ENCODE measurements at regions not wholly inside any gene's neighbourhood (a gene's known extent, or its start where the extent isn't known, plus 50 kb on each side); places are given as distances from the start of the nearest gene placed in this dataset.
"Not testable (repeated sequence)": the region's sequence is repeated elsewhere in the genome, so short reads cannot be mapped to it uniquely, and the experiment has no call there.

DNA sequence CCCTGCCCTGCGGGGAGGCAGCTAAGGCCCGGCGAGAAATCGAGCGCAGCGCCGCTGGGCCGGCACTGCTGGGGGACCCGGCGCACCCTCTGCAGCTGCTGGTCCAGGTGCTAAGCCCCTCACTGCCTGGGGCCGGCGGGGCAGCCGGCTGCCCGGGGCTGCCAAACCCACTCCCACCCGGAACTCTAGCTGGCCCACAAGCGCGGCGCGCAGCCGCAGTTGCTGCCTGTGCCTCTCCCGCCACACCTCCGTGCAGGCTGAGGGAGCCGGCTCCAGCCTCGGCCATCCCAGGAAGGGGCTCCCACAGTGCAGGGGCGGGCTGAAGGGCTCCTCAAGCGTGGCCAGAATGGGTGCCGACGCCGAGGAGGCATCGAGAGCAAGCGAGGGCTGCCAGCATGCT, 249.9 kb downstream of the FGF9 start:
- not testable (repeated sequence) for H3K4me1 ChIP-seq (ENCODE audit: control insufficient read depth, low read depth, low read length); H3K9me3 ChIP-seq (ENCODE audit: control insufficient read depth, low read depth, low read length); H3K4me3 ChIP-seq (ENCODE audit: low read length); H3K27me3 ChIP-seq (ENCODE audit: control insufficient read depth, insufficient read depth, low read length); H3K9ac ChIP-seq (ENCODE audit: low read length); H3K27ac ChIP-seq (ENCODE audit: low read length); H3K36me3 ChIP-seq (ENCODE audit: control insufficient read depth, low read depth, low read length)

GRCh38 chr13:21924958-21925357, 254.1 kb downstream of the FGF9 start:
- no peaks in the 10 kb centered on the region for H3K36me3 ChIP-seq (ENCODE audit: control insufficient read depth, low read depth, low read length)
- no peak overlapping the region for H3K4me3 ChIP-seq (ENCODE audit: low read length)

GRCh38 chr13:21925720-21926119, 254.8 kb downstream of the FGF9 start:
- no peak overlapping the region for H3K9ac ChIP-seq (ENCODE audit: low read length)
- peaks cover 3% of the 10 kb centered on the region for H3K4me1 ChIP-seq (ENCODE audit: control insufficient read depth, low read depth, low read length)
- H3K27ac ChIP-seq (ENCODE audit: low read length): no peak overlapping the region
- no peaks in the 10 kb centered on the region for H3K9me3 ChIP-seq (ENCODE audit: control insufficient read depth, low read depth, low read length)
- H3K36me3 ChIP-seq (ENCODE audit: control insufficient read depth, low read depth, low read length): no peaks in the 10 kb centered on the region
- no peaks in the 10 kb centered on the region for H3K27me3 ChIP-seq (ENCODE audit: control insufficient read depth, insufficient read depth, low read length)
- no peak overlapping the region for H3K4me3 ChIP-seq (ENCODE audit: low read length)

More at GRCh38 chr13:21924958-21925357, 254.1 kb downstream of the FGF9 start:
- Histone ChIP-seq H3K4me1 (ENCODE audit: control insufficient read depth, low read depth, low read length) (peaks cover 3% of the 10 kb centered on the region), H3K27me3 (ENCODE audit: control insufficient read depth, insufficient read depth, low read length) (no peaks in the 10 kb centered on the region), H3K27ac (ENCODE audit: low read length) (no peak overlapping the region), H3K9ac (ENCODE audit: low read length) (no peak overlapping the region), H3K9me3 (ENCODE audit: control insufficient read depth, low read depth, low read length) (no peaks in the 10 kb centered on the region)

GRCh38 chr13:21929400-21929799, 258.5 kb downstream of the FGF9 start:
- Histone ChIP-seq H3K4me1 (ENCODE audit: control insufficient read depth, low read depth, low read length) (peaks cover 3% of the 10 kb centered on the region), H3K27me3 (ENCODE audit: control insufficient read depth, insufficient read depth, low read length) (no peaks in the 10 kb centered on the region), H3K9ac (ENCODE audit: low read length) (no peak overlapping the region), H3K4me3 (ENCODE audit: low read length) (no peak overlapping the region), H3K36me3 (ENCODE audit: control insufficient read depth, low read depth, low read length) (no peaks in the 10 kb centered on the region), H3K9me3 (ENCODE audit: control insufficient read depth, low read depth, low read length) (no peaks in the 10 kb centered on the region), H3K27ac (ENCODE audit: low read length) (no peak overlapping the region)

DNA sequence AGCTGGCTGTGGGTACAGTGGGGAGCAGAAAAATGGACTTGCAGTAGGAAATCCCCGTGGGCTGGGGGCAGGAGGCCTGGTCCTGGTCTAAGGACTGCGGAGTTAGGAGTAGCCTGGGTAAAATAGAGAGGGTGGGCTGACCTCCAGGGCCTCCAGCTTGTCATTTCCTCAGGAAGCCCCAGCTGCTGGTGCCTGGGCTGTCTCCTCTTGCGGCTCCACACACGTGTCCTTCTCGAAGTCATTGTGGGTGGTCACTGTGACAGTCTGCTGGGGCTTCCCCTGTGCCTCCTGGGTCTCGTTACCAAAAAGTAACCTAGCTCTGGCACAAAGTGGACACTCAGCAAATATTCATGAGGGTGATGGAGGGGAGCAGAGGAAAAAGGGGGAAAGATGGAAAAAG, 259.7 kb downstream of the FGF9 start:
- H3K9ac ChIP-seq (ENCODE audit: low read length): no peak overlapping the region
- H3K27ac ChIP-seq (ENCODE audit: low read length): no peak overlapping the region
- H3K36me3 ChIP-seq (ENCODE audit: control insufficient read depth, low read depth, low read length): no peaks in the 10 kb centered on the region
- no peaks in the 10 kb centered on the region for H3K27me3 ChIP-seq (ENCODE audit: control insufficient read depth, insufficient read depth, low read length)
- no peak overlapping the region for H3K4me3 ChIP-seq (ENCODE audit: low read length)
- H3K4me1 ChIP-seq (ENCODE audit: control insufficient read depth, low read depth, low read length): peaks cover 3% of the 10 kb centered on the region
- H3K9me3 ChIP-seq (ENCODE audit: control insufficient read depth, low read depth, low read length): no peaks in the 10 kb centered on the region

DNA sequence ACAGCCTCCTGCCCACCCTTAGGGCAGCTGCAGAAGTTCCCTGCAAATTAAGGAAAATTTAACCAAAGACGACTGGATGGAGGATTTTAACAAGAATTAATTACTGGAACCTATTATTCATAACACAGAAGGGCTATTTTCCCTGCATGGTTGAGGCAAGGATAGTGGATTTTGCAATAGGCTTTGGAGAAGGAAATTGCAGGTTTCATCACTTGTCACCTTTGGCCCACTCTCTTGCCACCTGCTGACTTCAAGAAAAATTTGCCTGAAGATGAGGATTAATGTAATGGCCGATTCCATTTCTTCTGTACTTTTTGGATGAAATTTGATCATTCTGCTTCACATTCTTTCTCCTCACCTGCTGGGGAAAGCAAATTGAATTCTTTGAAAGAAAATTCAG, 261.7 kb downstream of the FGF9 start:
- no peaks in the 10 kb centered on the region for H3K36me3 ChIP-seq (ENCODE audit: control insufficient read depth, low read depth, low read length)
- peaks cover 3% of the 10 kb centered on the region for H3K4me1 ChIP-seq (ENCODE audit: control insufficient read depth, low read depth, low read length)
- no peaks in the 10 kb centered on the region for H3K9me3 ChIP-seq (ENCODE audit: control insufficient read depth, low read depth, low read length)
- H3K27ac ChIP-seq (ENCODE audit: low read length): no peak overlapping the region
- H3K27me3 ChIP-seq (ENCODE audit: control insufficient read depth, insufficient read depth, low read length): no peaks in the 10 kb centered on the region
- no peak overlapping the region for H3K9ac ChIP-seq (ENCODE audit: low read length)
- no peak overlapping the region for H3K4me3 ChIP-seq (ENCODE audit: low read length)

DNA sequence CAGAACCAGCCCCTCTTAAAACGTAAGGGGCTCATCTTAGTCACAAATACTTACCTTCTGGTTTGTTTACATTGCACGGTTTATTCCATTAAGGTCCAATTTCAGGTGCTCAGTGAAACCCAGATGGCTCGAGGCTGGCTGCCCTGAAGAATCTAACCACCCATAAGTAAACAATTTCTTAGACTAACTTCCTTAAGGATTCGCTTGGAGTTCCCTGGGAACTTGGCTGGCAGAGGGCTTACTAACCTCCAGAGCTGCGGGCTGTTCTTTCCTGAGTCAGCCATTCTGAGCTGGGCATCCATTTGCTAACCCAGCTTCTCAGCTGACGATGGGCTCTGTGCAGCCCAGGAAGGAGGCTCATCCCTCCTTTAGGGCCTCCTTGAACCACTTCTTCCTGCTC, 262.1 kb downstream of the FGF9 start:
- no peak overlapping the region for H3K27ac ChIP-seq (ENCODE audit: low read length)
- no peaks in the 10 kb centered on the region for H3K9me3 ChIP-seq (ENCODE audit: control insufficient read depth, low read depth, low read length)
- peaks cover 3% of the 10 kb centered on the region for H3K4me1 ChIP-seq (ENCODE audit: control insufficient read depth, low read depth, low read length)
- no peaks in the 10 kb centered on the region for H3K36me3 ChIP-seq (ENCODE audit: control insufficient read depth, low read depth, low read length)
- no peak overlapping the region for H3K4me3 ChIP-seq (ENCODE audit: low read length)
- no peak overlapping the region for H3K9ac ChIP-seq (ENCODE audit: low read length)
- H3K27me3 ChIP-seq (ENCODE audit: control insufficient read depth, insufficient read depth, low read length): no peaks in the 10 kb centered on the region

- H3K27ac ChIP-seq (ENCODE audit: low read length): no peak overlapping the region
- H3K9ac ChIP-seq (ENCODE audit: low read length): no peak overlapping the region
- H3K27me3 ChIP-seq (ENCODE audit: control insufficient read depth, insufficient read depth, low read length): no peaks in the 10 kb centered on the region
- H3K9me3 ChIP-seq (ENCODE audit: control insufficient read depth, low read depth, low read length): no peaks in the 10 kb centered on the region
- no peaks in the 10 kb centered on the region for H3K4me1 ChIP-seq (ENCODE audit: control insufficient read depth, low read depth, low read length)
- no peaks in the 10 kb centered on the region for H3K36me3 ChIP-seq (ENCODE audit: control insufficient read depth, low read depth, low read length)
- H3K4me3 ChIP-seq (ENCODE audit: low read length): no peak overlapping the region
Measured at GRCh38 chr13:21934284-21934683, 263.4 kb downstream of the FGF9 start.

GRCh38 chr13:21936674-21937073, 265.8 kb downstream of the FGF9 start:
- Histone ChIP-seq H3K27me3 (ENCODE audit: control insufficient read depth, insufficient read depth, low read length) (no peaks in the 10 kb centered on the region), H3K36me3 (ENCODE audit: control insufficient read depth, low read depth, low read length) (no peaks in the 10 kb centered on the region)

GRCh38 chr13:21938168-21938567, 267.3 kb downstream of the FGF9 start:
- H3K4me3 ChIP-seq (ENCODE audit: low read length): no peak overlapping the region
- H3K4me1 ChIP-seq (ENCODE audit: control insufficient read depth, low read depth, low read length): no peaks in the 10 kb centered on the region
- H3K27me3 ChIP-seq (ENCODE audit: control insufficient read depth, insufficient read depth, low read length): no peaks in the 10 kb centered on the region
- no peak overlapping the region for H3K9ac ChIP-seq (ENCODE audit: low read length)
- no peak overlapping the region for H3K27ac ChIP-seq (ENCODE audit: low read length)
- no peaks in the 10 kb centered on the region for H3K36me3 ChIP-seq (ENCODE audit: control insufficient read depth, low read depth, low read length)
- peaks cover 4% of the 10 kb centered on the region for H3K9me3 ChIP-seq (ENCODE audit: control insufficient read depth, low read depth, low read length)

More at GRCh38 chr13:21936674-21937073, 265.8 kb downstream of the FGF9 start:
- Histone ChIP-seq H3K27ac (ENCODE audit: low read length) (no peak overlapping the region), H3K4me1 (ENCODE audit: control insufficient read depth, low read depth, low read length) (no peaks in the 10 kb centered on the region), H3K9ac (ENCODE audit: low read length) (no peak overlapping the region), H3K9me3 (ENCODE audit: control insufficient read depth, low read depth, low read length) (no peaks in the 10 kb centered on the region), H3K4me3 (ENCODE audit: low read length) (no peak overlapping the region)

DNA sequence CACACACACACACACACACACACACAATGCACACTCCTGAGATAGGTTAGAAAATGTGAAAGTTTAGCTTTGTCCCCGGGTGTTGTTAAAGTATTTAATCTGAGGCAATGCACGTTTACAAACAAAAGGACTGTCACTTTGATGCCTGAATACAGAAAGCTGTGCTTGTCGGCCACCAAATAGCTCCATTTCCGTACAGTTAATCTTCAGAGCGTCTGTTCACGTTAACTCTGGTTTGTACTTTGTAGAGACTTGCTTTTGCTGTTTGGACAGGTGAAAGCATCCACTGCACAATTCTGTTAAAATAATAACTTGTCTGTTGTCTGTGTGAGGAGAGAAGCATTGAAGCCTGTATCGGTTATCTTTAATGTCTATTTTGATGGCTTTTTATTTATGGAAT, 267.8 kb downstream of the FGF9 start:
- Histone ChIP-seq H3K27me3 (ENCODE audit: control insufficient read depth, insufficient read depth, low read length) (no peaks in the 10 kb centered on the region), H3K36me3 (ENCODE audit: control insufficient read depth, low read depth, low read length) (no peaks in the 10 kb centered on the region), H3K4me3 (ENCODE audit: low read length) (no peak overlapping the region), H3K9ac (ENCODE audit: low read length) (no peak overlapping the region), H3K27ac (ENCODE audit: low read length) (no peak overlapping the region), H3K4me1 (ENCODE audit: control insufficient read depth, low read depth, low read length) (no peaks in the 10 kb centered on the region), H3K9me3 (ENCODE audit: control insufficient read depth, low read depth, low read length) (peaks cover 4% of the 10 kb centered on the region)

DNA sequence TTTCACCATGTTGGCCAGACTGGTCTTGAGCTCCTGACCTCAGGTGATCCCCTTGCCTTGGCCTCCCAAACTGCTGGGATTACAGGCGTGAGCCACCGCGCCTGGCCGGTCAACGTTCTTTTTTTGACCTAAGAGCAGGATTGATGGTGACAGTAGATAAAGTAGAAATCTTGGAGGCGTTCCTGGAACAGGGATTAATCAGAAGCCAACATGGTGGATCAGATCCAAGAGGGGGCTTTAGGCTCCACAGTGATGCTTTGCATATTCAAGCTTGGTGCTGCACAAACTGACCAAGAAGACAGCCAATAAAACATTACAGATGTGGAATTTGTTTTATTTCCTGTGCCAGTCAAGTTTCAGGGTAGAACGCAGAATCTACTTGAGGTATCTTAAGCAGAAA, 271.2 kb downstream of the FGF9 start:
- Histone ChIP-seq H3K4me3 (ENCODE audit: low read length) (no peak overlapping the region), H3K36me3 (ENCODE audit: control insufficient read depth, low read depth, low read length) (no peaks in the 10 kb centered on the region), H3K9me3 (ENCODE audit: control insufficient read depth, low read depth, low read length) (peaks cover 14% of the 10 kb centered on the region), H3K27ac (ENCODE audit: low read length) (no peak overlapping the region), H3K27me3 (ENCODE audit: control insufficient read depth, insufficient read depth, low read length) (no peaks in the 10 kb centered on the region), H3K4me1 (ENCODE audit: control insufficient read depth, low read depth, low read length) (no peaks in the 10 kb centered on the region), H3K9ac (ENCODE audit: low read length) (no peak overlapping the region)
